Heart right ventricle (tissue), 16 donors: ENCODE measurements at regions not wholly inside any gene's neighbourhood (a gene's known extent, or its start where the extent isn't known, plus 50 kb on each side); places are given as distances from the start of the nearest gene placed in this dataset.

Experiments
- ATAC-seq, 8 donors: fragments of 200-7000 bp; cut with Tn5 transposase; one replicate each; pipeline ENCODE4 v1.9.1; 2020; ENCODE audit warnings: mild to moderate bottlenecking in 8 of 8, moderate library complexity in 8 of 8, moderate number of reproducible peaks in 1 of 8
- DNase-seq, 2 donors: peaks; one replicate each; pipeline ENCODE4 v3.0.0-alpha.2; 2020
- H3K27ac ChIP-seq, 10 donors: fragments of 200-600 bp; sonication (generic) in 2 of 10; one replicate each; pipeline versions ENCODE4 v1.5.0 to v1.8.0; 2020 to 2022; ENCODE audit warnings: mild to moderate bottlenecking in 3 of 10
- H3K27me3 ChIP-seq, 7 donors: fragments of 200-600 bp; one replicate each; pipeline ENCODE4 v1.8.0; 2021 to 2022; ENCODE audit warnings: mild to moderate bottlenecking in 2 of 7
- H3K36me3 ChIP-seq, 9 donors: fragments of 200-600 bp; sonication (generic) in 1 of 9; one replicate each; pipeline versions ENCODE4 v1.5.0 to v1.8.0; 2020 to 2022; ENCODE audit warnings: mild to moderate bottlenecking in 2 of 9
- H3K4me1 ChIP-seq, 9 donors: fragments of 200-600 bp; sonication (generic) in 1 of 9; one replicate each; pipeline versions ENCODE4 v1.5.0 to v1.8.0; 2020 to 2022; ENCODE audit warnings: mild to moderate bottlenecking in 4 of 9
- H3K4me3 ChIP-seq, 10 donors: fragments of 200-600 bp; sonication (generic) in 2 of 10; one replicate each; pipeline versions ENCODE4 v1.5.0 to v1.8.0; 2020 to 2022; ENCODE audit warnings: mild to moderate bottlenecking in 7 of 10, moderate library complexity in 2 of 10
- H3K9me3 ChIP-seq, 11 donors: fragments of 200-600 bp in 10 of 11; sonication (generic) in 2 of 11; one replicate each; pipeline versions ENCODE4 v1.5.0 to v1.8.0; 2013 to 2022; ENCODE audit warnings: mild to moderate bottlenecking in 2 of 11, control low read depth in 1 of 11, moderate library complexity in 1 of 11
- CTCF ChIP-seq, 9 donors: fragments of 200-600 bp; sonication (generic) in 2 of 9; IDR thresholded peaks; one replicate each; pipeline versions ENCODE4 v1.5.0 to v1.8.0; 2021 to 2022; ENCODE audit warnings: antibody characterized with exemption in 9 of 9, mild to moderate bottlenecking in 5 of 9, moderate library complexity in 1 of 9
- WGBS, 2 donors: extraction: QIAGEN DNeasy Blood & Tissue Kit; methylation state at CpG; one replicate each; pipeline ENCODE4 v1.1.7; 2013; ENCODE audit warnings: inconsistent platforms in 1 of 2; 5-methylcytosine and 5-hydroxymethylcytosine counted together
- intact Hi-C, 10 donors: fragments of 100-400 bp; cut with DNase I; formaldehyde crosslinking; loops; one replicate each; pipeline versions ENCODE4 v1.11.1 to v1.14.2; 2022
- donor health status: Arrhythmogenic right ventricular cardiomyopathy.
- donor health status: ischemic (EF 13 %, LVEDD 7.1; RV severe dilation, severe dysfunction).
- donor health status: healthy with polysubstance abuse.
- donor health status: DM: no; HTN: yes; CAD: no.
- donor health status: DM: no; HTN: no; CAD: no.
- donor health status: ischemic (EF 25% LVEDD 6.9; RV normal size, moderate dysfunction).
- donor health status: ischemic (EF 25% LVEDD 5.7; RV mildly dilated, moderate dysfunction).
- donor health status: healthy.
- donor health status: DM: yes; HTN: yes; CAD: no.
- donor health status: Ischemic cardiomyopathy.
- donor health status: ischemic (EF 35%, LVEDD 5.7; RV mildly dilated, moderate dysfunction).
- donor health status: nonischemic (EF 11% LVEDD 7.7; RV severe dilation, severe dysfunction).
- donor health status: DM: yes; HTN: yes; CAD: no.
- donor health status: PGD.
- donor health status: ischemic (EF 29% LVEDD 5.4; RV normal size, mild dysfunction).
- donor health status: nonischemic (EF 23%, LVEDD 6.1; RV moderate dilation, normal function).

GRCh38 chr7:118011652-118012051 lies 138.4 kb upstream of the CTTNBP2 start:
- Histone ChIP-seq H3K4me3 (no peak overlapping the region), H3K36me3 (no peaks in the 10 kb centered on the region), H3K27me3 (no peaks in the 10 kb centered on the region), H3K27ac (no peak overlapping the region), H3K4me1 (no peaks in the 10 kb centered on the region), H3K9me3 (peaks cover 0 to 6% (median 0%) of the 10 kb centered on the region in 11 donors)
- no peak for TF ChIP-seq CTCF (IDR thresholded peaks at IDR 0.05)
- 89 to 90% methylated on average over 3 of the region's 3 CpGs for WGBS, 2 donors
- intact Hi-C loops: no loop called here
- ATAC-seq (no peak), DNase-seq (no peak)

- Histone ChIP-seq H3K9me3 (peaks cover 0 to 19% (median 0%) of the 10 kb centered on the region in 11 donors), H3K4me3 (no peak overlapping the region), H3K27ac (no peak overlapping the region), H3K27me3 (no peaks in the 10 kb centered on the region), H3K4me1 (no peaks in the 10 kb centered on the region), H3K36me3 (no peaks in the 10 kb centered on the region)
- WGBS, 2 donors: 87 to 95% methylated on average over 2 of the region's 2 CpGs
- no peak for TF ChIP-seq CTCF (IDR thresholded peaks at IDR 0.05)
- no peak for ATAC-seq
- no peak for DNase-seq
- intact Hi-C loops: no loop called here
These were observed 140.2 kb upstream of the CTTNBP2 start for GRCh38 chr7:118013252-118014010.

- Histone ChIP-seq H3K9me3 (peaks cover 0 to 26% (median 0%) of the 10 kb centered on the region in 11 donors), H3K4me3 (no peak overlapping the region), H3K36me3 (no peaks in the 10 kb centered on the region), H3K4me1 (no peaks in the 10 kb centered on the region), H3K27me3 (no peaks in the 10 kb centered on the region), H3K27ac (no peak overlapping the region)
- 62 to 71% methylated on average over 2 of the region's 2 CpGs for WGBS, 2 donors
- no peak for TF ChIP-seq CTCF (IDR thresholded peaks at IDR 0.05)
- ATAC-seq (no peak), DNase-seq (no peak)
- intact Hi-C loops: no loop called here
These were observed 149.3 kb upstream of the CTTNBP2 start for GRCh38 chr7:118022546-118022945.

GRCh38 chr7:118026791-118027190 lies 153.6 kb upstream of the CTTNBP2 start:
- 75 to 93% methylated on average over 2 of the region's 2 CpGs for WGBS, 2 donors
- Histone ChIP-seq H3K27me3 (no peaks in the 10 kb centered on the region), H3K9me3 (no peaks in the 10 kb centered on the region), H3K4me1 (no peaks in the 10 kb centered on the region), H3K36me3 (no peaks in the 10 kb centered on the region), H3K27ac (no peak overlapping the region), H3K4me3 (no peak overlapping the region)
- DNase-seq (no peak), ATAC-seq (no peak)
- intact Hi-C loops: no loop called here
- no peak for TF ChIP-seq CTCF (IDR thresholded peaks at IDR 0.05)
